ENCODE measurements at regions not wholly inside any gene's neighbourhood (a gene's known extent, or its start where the extent isn't known, plus 50 kb on each side); places are given as distances from the start of the nearest gene placed in this dataset.

DNA sequence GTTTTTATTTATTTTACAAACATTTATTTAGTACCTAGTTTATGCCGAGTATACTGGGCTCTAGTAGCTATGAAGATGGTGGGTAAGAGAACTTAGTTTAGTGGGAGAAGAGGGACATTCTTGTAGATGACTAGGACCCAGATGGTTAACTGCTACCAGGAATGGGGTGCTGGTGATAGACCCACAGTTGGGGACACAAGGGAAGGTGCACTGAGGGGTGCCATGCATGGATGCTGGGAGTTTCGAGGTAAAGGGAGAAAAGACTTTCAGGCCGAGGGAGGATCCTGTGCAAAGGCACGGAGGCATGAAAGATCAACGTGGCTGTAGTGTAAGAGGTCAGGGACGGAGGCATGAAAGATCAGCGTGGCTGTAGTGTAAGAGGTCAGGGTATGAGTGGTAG lies 204.2 kb upstream of the HABP2 start:
- Histone ChIP-seq H3K4me3 (replicated peaks in 1 of 2; ENCODE audit: low read depth in 1 of 2, low read length in 2 of 2) (no peak overlapping the region), H3K4me1 (ENCODE audit: control insufficient read depth in 1 of 2, insufficient read depth in 2 of 2, low read length in 2 of 2) (no peaks in the 10 kb centered on the region), H3K4me2 (ENCODE audit: low read length) (no peak overlapping the region), H2AFZ (ENCODE audit: low read depth, low read length, poor library complexity, severe bottlenecking) (no peak overlapping the region), H3K27ac (ENCODE audit: low read depth, low read length) (no peak overlapping the region), H4K20me1 (ENCODE audit: insufficient read depth) (no peaks in the 10 kb centered on the region), H3K9me3 (ENCODE audit: control insufficient read depth in 1 of 2, insufficient read depth in 1 of 2, low read depth in 1 of 2, low read length in 2 of 2) (no peaks in the 10 kb centered on the region), H3K27me3 (ENCODE audit: insufficient read depth, low read length) (peaks cover 15% of the 10 kb centered on the region), H3K36me3 (ENCODE audit: control insufficient read depth in 1 of 2, insufficient read depth in 2 of 2, low read length in 2 of 2) (no peaks in the 10 kb centered on the region), H3K79me2 (ENCODE audit: insufficient read depth, low read length) (no peaks in the 10 kb centered on the region), H3K9me2 (ENCODE audit: insufficient read depth) (no peaks in the 10 kb centered on the region), H3K9ac (ENCODE audit: low read length) (no peak overlapping the region)
- TF ChIP-seq RAD21 (IDR thresholded peaks at IDR 0.05; ENCODE audit: low read depth) (no peak), POLR2AphosphoS5 (IDR thresholded peaks at IDR 0.05; ENCODE audit: low read depth, low read length) (no peak), SP1 (IDR thresholded peaks at IDR 0.05; ENCODE audit: low read depth) (no peak), TCF7L2 (IDR thresholded peaks at IDR 0.05; ENCODE audit: borderline replicate concordance, extremely low read depth, insufficient read depth, insufficient read length) (no peak), EGR1 (IDR thresholded peaks at IDR 0.05; ENCODE audit: low read depth) (no peak), CBX3 (IDR thresholded peaks at IDR 0.05; ENCODE audit: low read depth) (no peak), JUND (IDR thresholded peaks at IDR 0.05) (no peak), ZFX (IDR thresholded peaks at IDR 0.05) (no peak), SRF (IDR thresholded peaks at IDR 0.05; ENCODE audit: low read depth) (no peak), SIN3A (IDR thresholded peaks at IDR 0.05; ENCODE audit: low read depth) (no peak), CEBPB (IDR thresholded peaks at IDR 0.05; ENCODE audit: low read depth) (no peak), EZH2 (IDR thresholded peaks at IDR 0.05) (no peak), ZNF274 (IDR thresholded peaks at IDR 0.05; ENCODE audit: low read depth, low read length) (no peak)
- ChIA-PET RAD21 (ENCODE audit: low non-redundant PET in 1 of 2, low total read pairs in 2 of 2, uncharacterized antibody in 2 of 2, unreplicated experiment in 2 of 2) (no interaction called here), CTCF (no interaction called here), POLR2A (no interaction called here)
- no TSS peak for BruUV-seq (replicated peaks)
- intact Hi-C loops (cut with micrococcal nuclease) = no loop called here
- no peak for DNase-seq (ENCODE audit: low read depth, low spot score)
- ATAC-seq = no peak

DNA sequence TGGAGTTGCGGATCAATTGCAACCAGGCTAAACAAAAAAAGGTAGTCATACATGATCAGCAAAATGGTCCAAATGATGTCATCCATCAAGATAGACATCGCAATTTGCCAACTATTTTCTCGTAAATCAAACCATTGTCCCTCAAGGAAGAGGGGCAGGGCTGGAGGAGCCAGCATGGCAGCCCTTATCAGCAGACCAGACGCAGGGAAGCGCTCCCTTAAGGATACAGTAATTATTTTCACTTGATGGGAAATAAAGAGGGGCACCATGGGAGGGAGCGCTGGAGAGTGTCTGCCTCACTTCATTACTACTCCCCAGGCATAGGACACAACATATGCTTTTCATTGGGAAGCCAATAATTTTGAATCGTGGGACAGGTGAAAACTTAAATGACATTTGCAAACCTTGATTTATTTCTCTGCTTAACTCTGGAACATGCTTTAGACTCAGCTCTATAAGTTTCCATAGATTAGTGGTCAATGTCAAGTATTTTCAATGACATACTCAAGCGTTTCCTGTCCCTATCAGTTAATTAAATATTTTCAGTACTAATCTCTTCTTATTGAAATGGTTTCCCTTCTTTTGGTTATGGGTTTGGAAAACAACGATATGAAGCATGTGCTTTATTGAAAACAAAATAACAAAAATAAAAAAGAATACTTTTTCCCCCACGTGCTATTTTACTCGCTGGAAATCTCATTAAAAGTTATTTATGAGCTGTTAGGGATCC lies 202.4 kb upstream of the HABP2 start:
- no peak overlapping the region for H3K4me3 ChIP-seq (replicated peaks in 1 of 2; ENCODE audit: low read depth in 1 of 2, low read length in 2 of 2)
- H3K27me3 ChIP-seq (ENCODE audit: insufficient read depth, low read length) = peaks cover 23% of the 10 kb centered on the region
- H3K36me3 ChIP-seq (ENCODE audit: control insufficient read depth in 1 of 2, insufficient read depth in 2 of 2, low read length in 2 of 2) = no peaks in the 10 kb centered on the region
- ChIA-PET RAD21 (ENCODE audit: low non-redundant PET in 1 of 2, low total read pairs in 2 of 2, uncharacterized antibody in 2 of 2, unreplicated experiment in 2 of 2) (no interaction called here), CTCF (no interaction called here), POLR2A (no interaction called here)
- BruUV-seq (replicated peaks) = no TSS peak
- H2AFZ ChIP-seq (ENCODE audit: low read depth, low read length, poor library complexity, severe bottlenecking) = no peak overlapping the region
- no peaks in the 10 kb centered on the region for H3K4me1 ChIP-seq (ENCODE audit: control insufficient read depth in 1 of 2, insufficient read depth in 2 of 2, low read length in 2 of 2)
- no peak overlapping the region for H3K27ac ChIP-seq (ENCODE audit: low read depth, low read length)
- no peak overlapping the region for H3K9ac ChIP-seq (ENCODE audit: low read length)
- no peak for DNase-seq (ENCODE audit: low read depth, low spot score)
- no peaks in the 10 kb centered on the region for H3K9me3 ChIP-seq (ENCODE audit: control insufficient read depth in 1 of 2, insufficient read depth in 1 of 2, low read depth in 1 of 2, low read length in 2 of 2)
- H3K4me2 ChIP-seq (ENCODE audit: low read length) = no peak overlapping the region
- H4K20me1 ChIP-seq (ENCODE audit: insufficient read depth) = no peaks in the 10 kb centered on the region
- H3K79me2 ChIP-seq (ENCODE audit: insufficient read depth, low read length) = no peaks in the 10 kb centered on the region
- intact Hi-C loops (cut with micrococcal nuclease) = no loop called here
- no peak for ATAC-seq
- no peaks in the 10 kb centered on the region for H3K9me2 ChIP-seq (ENCODE audit: insufficient read depth)
- TF ChIP-seq ZNF274 (IDR thresholded peaks at IDR 0.05; ENCODE audit: low read depth, low read length) (no peak), JUND (IDR thresholded peaks at IDR 0.05) (no peak), SP1 (IDR thresholded peaks at IDR 0.05; ENCODE audit: low read depth) (no peak), RAD21 (IDR thresholded peaks at IDR 0.05; ENCODE audit: low read depth) (no peak), SRF (IDR thresholded peaks at IDR 0.05; ENCODE audit: low read depth) (no peak), FOSL1 (IDR thresholded peaks at IDR 0.05; ENCODE audit: low read depth) (no peak), SIN3A (IDR thresholded peaks at IDR 0.05; ENCODE audit: low read depth) (no peak), ELF1 (IDR thresholded peaks at IDR 0.05; ENCODE audit: borderline replicate concordance, low read depth) (no peak), ZFX (IDR thresholded peaks at IDR 0.05) (no peak)
- TF ChIP-seq, protein P1, sequence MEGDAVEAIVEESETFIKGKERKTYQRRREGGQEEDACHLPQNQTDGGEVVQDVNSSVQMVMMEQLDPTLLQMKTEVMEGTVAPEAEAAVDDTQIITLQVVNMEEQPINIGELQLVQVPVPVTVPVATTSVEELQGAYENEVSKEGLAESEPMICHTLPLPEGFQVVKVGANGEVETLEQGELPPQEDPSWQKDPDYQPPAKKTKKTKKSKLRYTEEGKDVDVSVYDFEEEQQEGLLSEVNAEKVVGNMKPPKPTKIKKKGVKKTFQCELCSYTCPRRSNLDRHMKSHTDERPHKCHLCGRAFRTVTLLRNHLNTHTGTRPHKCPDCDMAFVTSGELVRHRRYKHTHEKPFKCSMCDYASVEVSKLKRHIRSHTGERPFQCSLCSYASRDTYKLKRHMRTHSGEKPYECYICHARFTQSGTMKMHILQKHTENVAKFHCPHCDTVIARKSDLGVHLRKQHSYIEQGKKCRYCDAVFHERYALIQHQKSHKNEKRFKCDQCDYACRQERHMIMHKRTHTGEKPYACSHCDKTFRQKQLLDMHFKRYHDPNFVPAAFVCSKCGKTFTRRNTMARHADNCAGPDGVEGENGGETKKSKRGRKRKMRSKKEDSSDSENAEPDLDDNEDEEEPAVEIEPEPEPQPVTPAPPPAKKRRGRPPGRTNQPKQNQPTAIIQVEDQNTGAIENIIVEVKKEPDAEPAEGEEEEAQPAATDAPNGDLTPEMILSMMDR (IDR thresholded peaks at IDR 0.05 in 2 of 3, conservative IDR thresholded peaks at IDR 0.05 in 1 of 3; ENCODE audit: borderline replicate concordance in 1 of 3, insufficient read depth in 1 of 3, low read depth in 2 of 3, low read length in 2 of 3) = no peak
- TF ChIP-seq, protein P2, sequence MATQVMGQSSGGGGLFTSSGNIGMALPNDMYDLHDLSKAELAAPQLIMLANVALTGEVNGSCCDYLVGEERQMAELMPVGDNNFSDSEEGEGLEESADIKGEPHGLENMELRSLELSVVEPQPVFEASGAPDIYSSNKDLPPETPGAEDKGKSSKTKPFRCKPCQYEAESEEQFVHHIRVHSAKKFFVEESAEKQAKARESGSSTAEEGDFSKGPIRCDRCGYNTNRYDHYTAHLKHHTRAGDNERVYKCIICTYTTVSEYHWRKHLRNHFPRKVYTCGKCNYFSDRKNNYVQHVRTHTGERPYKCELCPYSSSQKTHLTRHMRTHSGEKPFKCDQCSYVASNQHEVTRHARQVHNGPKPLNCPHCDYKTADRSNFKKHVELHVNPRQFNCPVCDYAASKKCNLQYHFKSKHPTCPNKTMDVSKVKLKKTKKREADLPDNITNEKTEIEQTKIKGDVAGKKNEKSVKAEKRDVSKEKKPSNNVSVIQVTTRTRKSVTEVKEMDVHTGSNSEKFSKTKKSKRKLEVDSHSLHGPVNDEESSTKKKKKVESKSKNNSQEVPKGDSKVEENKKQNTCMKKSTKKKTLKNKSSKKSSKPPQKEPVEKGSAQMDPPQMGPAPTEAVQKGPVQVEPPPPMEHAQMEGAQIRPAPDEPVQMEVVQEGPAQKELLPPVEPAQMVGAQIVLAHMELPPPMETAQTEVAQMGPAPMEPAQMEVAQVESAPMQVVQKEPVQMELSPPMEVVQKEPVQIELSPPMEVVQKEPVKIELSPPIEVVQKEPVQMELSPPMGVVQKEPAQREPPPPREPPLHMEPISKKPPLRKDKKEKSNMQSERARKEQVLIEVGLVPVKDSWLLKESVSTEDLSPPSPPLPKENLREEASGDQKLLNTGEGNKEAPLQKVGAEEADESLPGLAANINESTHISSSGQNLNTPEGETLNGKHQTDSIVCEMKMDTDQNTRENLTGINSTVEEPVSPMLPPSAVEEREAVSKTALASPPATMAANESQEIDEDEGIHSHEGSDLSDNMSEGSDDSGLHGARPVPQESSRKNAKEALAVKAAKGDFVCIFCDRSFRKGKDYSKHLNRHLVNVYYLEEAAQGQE (IDR thresholded peaks at IDR 0.05; ENCODE audit: low read depth) = no peak
